T-helper 17 cell (primary cell): ENCODE measurements at regions not wholly inside any gene's neighbourhood (a gene's known extent, or its start where the extent isn't known, plus 50 kb on each side); places are given as distances from the start of the nearest gene placed in this dataset.
A peak's percentile ranks its signal among the peaks of the same experiment; 100 is the strongest.

ENCODE experiments used
- ATAC-seq: fragments of 150-1000 bp; cut with Tn5 transposase; 2 replicates; pipeline ENCODE4 v1.10.0; 2021; ENCODE audit warnings: mild to moderate bottlenecking, moderate library complexity
- DNase-seq, 3 donors: peaks; one replicate each; pipeline versions ENCODE4 v3.0.0 to v3.0.0-alpha.2; 2020 to 2021
- H3K9me3 ChIP-seq: one replicate; pipeline ENCODE4 v1.7.0; 2013; ENCODE audit warnings: low read length, mild to moderate bottlenecking; ENCODE audit not compliant: control insufficient read depth, poor library complexity, severe bottlenecking
- H3K27ac Mint-ChIP-seq: one replicate; pipeline ENCODE4 v1.8.0; 2022; ENCODE audit warnings: mild to moderate bottlenecking, moderate library complexity, mixed read lengths
- H3K27me3 Mint-ChIP-seq: one replicate; pipeline ENCODE4 v1.8.0; 2022; ENCODE audit warnings: mixed read lengths
- H3K36me3 Mint-ChIP-seq: one replicate; pipeline ENCODE4 v1.8.0; 2022; ENCODE audit warnings: low read depth, mixed read lengths
- H3K4me1 Mint-ChIP-seq: one replicate; pipeline ENCODE4 v1.8.0; 2022; ENCODE audit warnings: mild to moderate bottlenecking, mixed read lengths
- H3K4me3 Mint-ChIP-seq: one replicate; pipeline ENCODE4 v1.8.0; 2022; ENCODE audit warnings: mild to moderate bottlenecking, moderate library complexity, mixed read lengths

DNA sequence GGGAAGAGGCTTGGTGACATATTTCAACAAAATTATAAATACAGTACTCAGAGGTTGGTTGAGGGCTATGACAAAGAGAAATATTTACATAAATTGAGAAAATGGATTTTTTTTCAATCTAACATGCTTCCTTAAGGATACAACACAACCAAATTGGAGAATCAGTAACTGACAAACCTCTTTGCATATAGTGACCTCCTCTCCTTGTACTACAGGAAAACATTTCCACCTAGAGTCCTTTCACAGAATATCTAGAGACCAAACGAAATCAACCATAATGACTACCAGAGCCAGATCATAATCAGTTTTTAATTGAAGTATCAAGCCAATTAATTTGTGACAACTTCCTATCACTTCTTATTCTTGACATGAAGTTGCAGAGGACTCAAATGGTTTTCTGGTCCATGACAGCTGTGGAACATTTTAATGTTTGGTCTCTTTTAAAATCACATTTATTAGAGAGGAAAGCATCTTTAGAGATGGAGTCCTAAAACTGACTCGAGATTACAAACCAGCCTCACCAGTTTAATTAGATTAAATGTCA is 1636.5 kb upstream of the C9orf72 start:
- Mint-ChIP-seq H3K4me3 (no peak overlapping the region), H3K27ac (no peak overlapping the region), H3K36me3 (peaks cover 3% of the 10 kb centered on the region), H3K4me1 (peaks cover 9% of the 10 kb centered on the region), H3K27me3 (peaks cover 35% of the 10 kb centered on the region)
- no peaks in the 10 kb centered on the region for H3K9me3 ChIP-seq
- ATAC-seq (no peak), DNase-seq (no peak)

DNA sequence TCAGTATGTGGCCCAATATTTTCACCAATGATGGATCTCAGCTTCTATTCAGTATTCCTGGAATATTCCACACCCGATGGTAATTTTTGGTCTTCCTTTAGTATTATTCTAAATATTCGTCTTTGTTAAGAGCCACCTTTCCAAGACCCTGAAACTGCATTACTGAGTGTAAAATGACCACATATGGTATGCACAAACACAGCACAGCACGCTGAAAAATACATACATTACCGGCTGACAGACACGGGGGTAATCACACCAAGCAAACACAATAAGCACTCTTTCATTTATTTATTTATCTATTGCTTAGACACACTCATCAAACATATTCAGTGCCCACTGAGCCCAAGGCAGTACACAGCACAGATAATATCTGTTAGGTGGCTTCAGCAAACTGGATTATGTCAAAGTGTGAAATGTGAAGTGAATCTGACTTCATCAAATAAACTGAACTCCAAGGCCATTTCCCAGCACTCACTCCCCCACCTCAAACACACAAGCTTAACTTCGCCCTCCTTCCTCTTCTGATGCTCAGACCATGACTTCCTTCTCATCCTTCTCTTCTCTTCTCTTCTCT is 1637.8 kb upstream of the C9orf72 start:
- no peak for DNase-seq
- peaks cover 9% of the 10 kb centered on the region for H3K4me1 Mint-ChIP-seq

DNA sequence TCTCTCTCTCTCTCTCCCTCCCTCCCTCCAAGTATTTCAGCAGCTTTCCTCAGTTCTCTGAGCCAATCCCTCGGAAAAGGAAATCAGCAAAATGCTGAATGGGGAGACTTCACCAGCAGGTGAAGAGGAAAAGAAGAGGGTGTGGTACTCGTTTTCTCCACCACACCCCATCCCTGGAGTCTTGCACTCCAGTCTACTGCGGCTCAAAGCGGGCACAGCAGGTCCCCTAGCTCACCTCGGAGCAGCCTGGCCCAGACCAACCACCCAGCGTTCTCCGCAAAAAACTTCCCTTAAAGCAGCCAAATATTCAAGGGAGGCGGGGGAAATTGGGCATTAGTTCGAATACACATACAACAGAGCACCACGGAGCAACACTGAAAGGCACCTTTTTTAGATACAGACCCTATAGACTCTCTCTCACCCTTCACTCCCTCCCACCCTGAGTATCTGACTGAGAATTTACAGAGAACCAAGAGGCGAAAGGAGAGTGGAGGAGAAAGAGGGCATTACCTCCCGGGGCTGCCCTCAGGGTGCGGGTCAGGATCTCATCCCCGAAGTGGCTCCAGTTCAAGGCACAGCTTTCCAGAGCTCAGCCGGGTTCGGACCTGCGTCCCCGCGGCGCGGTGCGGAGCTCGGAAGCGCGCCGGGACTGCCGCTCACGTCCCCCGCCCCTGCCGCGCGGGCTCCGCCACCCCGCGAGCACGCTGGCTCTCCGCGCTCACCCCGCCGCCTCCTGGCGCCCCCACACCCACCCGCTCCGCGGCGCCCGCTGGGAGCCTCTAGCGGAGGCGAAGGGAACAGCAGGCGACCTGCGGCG is 1638.5 kb upstream of the C9orf72 start:
- peak in 1 of 3 donors; percentile 9 for DNase-seq
- peak; percentile 73 for ATAC-seq
- Mint-ChIP-seq H3K36me3 (peaks cover 3% of the 10 kb centered on the region), H3K4me3 (no peak overlapping the region), H3K4me1 (peaks cover 9% of the 10 kb centered on the region), H3K27me3 (peaks cover 55% of the 10 kb centered on the region), H3K27ac (no peak overlapping the region)
- H3K9me3 ChIP-seq = no peaks in the 10 kb centered on the region

More for the DNA sequence above, 1637.8 kb upstream of the C9orf72 start:
- ATAC-seq = no peak
- H3K9me3 ChIP-seq = no peaks in the 10 kb centered on the region
- no peak overlapping the region for H3K4me3 Mint-ChIP-seq
- peaks cover 3% of the 10 kb centered on the region for H3K36me3 Mint-ChIP-seq
- no peak overlapping the region for H3K27ac Mint-ChIP-seq
- peaks cover 48% of the 10 kb centered on the region for H3K27me3 Mint-ChIP-seq

DNA sequence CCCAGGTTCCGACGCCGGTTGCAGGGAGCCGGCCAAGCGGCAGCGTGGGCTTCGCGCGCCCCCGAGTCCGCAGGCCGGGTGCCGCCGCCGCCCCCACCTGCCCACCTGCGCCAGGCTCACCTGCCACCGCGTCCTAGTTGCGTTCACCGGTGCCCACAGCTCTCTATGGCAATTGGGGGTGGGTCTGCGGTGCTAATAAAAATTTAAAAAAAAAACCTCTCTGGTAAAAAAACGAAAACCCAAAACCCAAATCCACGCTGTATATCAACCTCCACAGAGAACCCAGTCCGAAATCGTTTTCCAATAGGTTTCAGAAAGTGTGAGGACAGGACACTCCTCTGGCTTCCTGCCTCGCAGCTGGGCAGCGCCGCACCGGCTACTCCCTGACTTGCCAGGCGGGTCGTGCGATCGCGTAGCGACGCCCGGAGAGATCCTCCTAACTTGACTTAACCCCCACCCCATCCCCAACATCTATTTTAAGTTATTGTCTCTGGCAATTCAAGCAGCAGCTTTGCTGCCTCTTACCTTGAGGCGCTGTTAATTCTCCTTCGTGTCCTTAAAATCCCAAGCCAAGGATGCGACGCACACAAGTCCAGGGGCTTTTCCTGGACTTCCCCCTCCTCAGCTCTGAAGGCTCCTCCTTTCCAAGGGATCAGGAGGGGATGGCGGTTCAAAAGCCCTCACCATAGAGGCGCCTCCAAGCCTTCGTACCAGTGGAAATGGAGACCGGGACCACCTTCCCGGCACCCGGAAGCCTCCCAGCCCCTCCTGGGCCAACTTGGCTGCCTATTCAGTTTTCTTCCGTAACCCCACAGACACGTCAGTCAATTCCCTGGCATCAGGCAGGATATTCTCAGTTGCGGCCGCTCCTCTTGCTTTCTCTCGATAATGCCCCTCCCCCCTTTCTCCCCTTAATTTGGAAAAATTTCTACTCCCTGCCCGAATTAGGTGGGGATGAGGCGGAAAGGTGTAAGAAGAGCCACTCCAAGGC is 1639.4 kb upstream of the C9orf72 start:
- ATAC-seq = no peak
- H3K9me3 ChIP-seq = no peaks in the 10 kb centered on the region
- Mint-ChIP-seq H3K4me3 (peak overlapping the region; percentile 79), H3K4me1 (peaks cover 9% of the 10 kb centered on the region), H3K27me3 (peaks cover 59% of the 10 kb centered on the region), H3K36me3 (peaks cover 3% of the 10 kb centered on the region), H3K27ac (no peak overlapping the region)
- no peak for DNase-seq

DNA sequence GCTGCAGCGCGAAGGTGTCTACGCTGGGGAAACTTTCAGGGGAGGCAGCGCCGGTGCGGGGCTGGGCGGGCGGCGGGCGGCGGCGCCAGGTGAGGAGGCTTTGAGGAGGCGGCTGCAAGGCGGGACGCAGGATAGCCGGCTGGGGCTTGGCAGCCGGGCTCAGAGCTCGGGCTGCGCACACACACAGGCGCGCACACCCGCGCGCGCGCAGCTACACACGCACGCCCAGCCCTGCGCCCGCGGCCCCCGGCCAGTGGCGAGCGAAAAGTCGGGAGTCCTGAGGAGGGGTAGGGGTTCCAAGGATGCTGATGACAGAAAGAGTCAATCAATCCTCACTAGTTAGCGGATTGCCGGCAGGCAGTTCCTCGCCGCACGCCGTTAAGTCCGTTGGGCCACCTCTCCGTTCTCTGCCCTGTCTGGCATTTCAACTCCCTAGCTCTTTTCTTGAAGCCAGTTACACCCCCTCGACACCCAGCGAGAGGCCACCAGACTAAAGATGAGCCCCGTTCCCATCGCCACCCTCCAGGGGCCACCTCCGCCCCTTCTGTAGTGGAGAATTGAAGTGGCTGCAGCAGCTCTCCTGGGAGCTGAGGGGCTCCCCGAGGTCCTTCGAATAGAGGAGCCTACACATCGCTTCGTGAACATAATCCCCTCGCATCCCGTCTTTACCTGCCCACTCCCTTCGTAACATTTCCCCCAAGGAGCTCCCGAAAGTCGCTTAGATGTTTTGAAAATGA is 1640.3 kb upstream of the C9orf72 start, which contains the start of gene LINGO2:
Gene LINGO2 (minus strand): TSS at position 185 of the 737 bp plus-strand sequence.
- ATAC-seq (no peak), DNase-seq (no peak)
- H3K27me3 Mint-ChIP-seq = peaks cover 59% of the 10 kb centered on the region
- peak within 1 kb of the TSS; percentile 79 for H3K4me3 Mint-ChIP-seq
- no peaks in the 10 kb centered on the region for H3K9me3 ChIP-seq
- H3K4me1 Mint-ChIP-seq = peaks cover 9% of the 10 kb centered on the region
- no peak within 1 kb of the TSS for H3K27ac Mint-ChIP-seq
- peaks cover 3% of the 10 kb centered on the region for H3K36me3 Mint-ChIP-seq

DNA sequence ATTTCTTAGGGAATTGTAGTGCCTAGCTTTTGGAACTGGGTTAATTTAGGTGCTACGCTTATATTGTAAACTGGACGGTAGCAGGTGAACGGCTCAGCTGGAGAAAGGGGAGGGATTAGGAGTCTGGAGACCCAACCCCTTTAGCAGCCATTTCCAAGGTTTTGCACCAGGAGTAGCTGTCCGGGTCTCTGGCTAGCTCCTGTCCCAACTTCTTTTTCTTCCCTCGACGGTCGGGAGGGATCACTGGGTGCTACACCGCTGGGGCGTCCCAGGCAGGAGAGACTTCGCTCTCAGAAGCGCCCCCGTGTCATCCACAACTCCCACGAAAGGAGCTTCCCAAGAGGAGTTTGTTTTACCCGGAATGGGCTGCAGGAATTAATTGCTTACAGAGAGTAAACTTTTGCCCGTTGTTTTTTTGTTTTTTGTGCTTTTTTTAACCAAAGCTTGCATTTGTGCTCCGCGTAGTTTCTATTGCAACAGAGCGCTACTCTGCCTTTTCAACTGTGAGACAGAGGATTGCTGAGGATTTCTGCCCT is 1640.9 kb upstream of the C9orf72 start:
- peak overlapping the region; percentile 26 for H3K4me3 Mint-ChIP-seq
- peaks cover 9% of the 10 kb centered on the region for H3K4me1 Mint-ChIP-seq
- ATAC-seq (no peak), DNase-seq (no peak)
- peaks cover 3% of the 10 kb centered on the region for H3K36me3 Mint-ChIP-seq
- H3K9me3 ChIP-seq = no peaks in the 10 kb centered on the region
- no peak overlapping the region for H3K27ac Mint-ChIP-seq
- peaks cover 59% of the 10 kb centered on the region for H3K27me3 Mint-ChIP-seq

DNA sequence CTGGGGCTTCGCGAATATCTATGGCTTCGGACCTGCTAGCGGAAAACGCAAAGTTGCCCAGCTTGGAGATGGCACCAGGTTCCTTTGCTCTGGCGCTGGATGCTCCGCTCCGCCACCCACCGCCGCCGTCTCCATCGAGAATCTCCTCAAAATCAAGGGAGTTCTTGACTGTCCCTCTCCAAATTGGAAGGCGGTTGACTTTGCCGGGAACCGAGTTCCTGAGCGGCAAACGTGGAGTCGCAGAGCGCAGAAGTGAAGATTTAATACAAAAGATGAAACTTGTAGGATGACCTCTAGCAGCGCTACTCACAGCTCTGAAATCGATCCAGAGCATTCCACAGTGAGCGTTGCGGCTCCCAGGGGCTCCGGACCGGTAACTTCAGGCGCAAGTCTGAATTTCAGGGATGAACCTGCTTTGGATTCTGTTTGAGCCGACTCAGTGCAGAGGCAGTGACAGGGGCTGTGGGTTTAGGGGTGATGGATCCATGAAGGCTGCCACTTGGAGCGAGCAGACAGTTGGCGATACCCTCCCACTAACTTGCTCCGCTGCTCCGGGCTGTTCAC is 1641.5 kb upstream of the C9orf72 start:
- H3K36me3 Mint-ChIP-seq = peaks cover 3% of the 10 kb centered on the region
- H3K4me1 Mint-ChIP-seq = peaks cover 9% of the 10 kb centered on the region
- no peaks in the 10 kb centered on the region for H3K9me3 ChIP-seq
- H3K27me3 Mint-ChIP-seq = peaks cover 59% of the 10 kb centered on the region
- DNase-seq = no peak
- no peak overlapping the region for H3K27ac Mint-ChIP-seq
- peak overlapping the region; percentile 5 for H3K4me3 Mint-ChIP-seq
- ATAC-seq = no peak

DNA sequence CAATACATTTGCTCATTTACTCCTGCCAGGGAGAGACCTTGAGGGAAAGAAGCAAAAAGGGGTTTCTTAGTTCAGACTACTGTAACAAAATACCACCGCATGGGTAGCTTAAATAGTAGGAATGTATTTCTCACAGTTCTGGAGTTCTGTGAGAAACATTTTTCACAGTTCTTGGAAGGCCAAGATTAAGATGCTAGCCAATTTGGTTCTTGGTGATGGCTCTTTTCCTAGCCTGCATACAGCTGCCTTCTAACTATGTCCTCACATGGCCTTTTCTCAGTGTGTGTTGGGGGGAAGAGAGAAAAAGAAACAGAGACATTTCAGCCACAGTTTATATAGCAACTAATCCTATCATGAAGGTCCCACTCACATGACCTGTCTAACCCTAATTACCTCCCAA is 1644.7 kb upstream of the C9orf72 start:
- Mint-ChIP-seq H3K27me3 (peaks cover 40% of the 10 kb centered on the region), H3K36me3 (no peaks in the 10 kb centered on the region), H3K27ac (no peak overlapping the region), H3K4me1 (peaks cover 3% of the 10 kb centered on the region), H3K4me3 (no peak overlapping the region)
- no peak for ATAC-seq
- DNase-seq = no peak
- H3K9me3 ChIP-seq = no peaks in the 10 kb centered on the region

DNA sequence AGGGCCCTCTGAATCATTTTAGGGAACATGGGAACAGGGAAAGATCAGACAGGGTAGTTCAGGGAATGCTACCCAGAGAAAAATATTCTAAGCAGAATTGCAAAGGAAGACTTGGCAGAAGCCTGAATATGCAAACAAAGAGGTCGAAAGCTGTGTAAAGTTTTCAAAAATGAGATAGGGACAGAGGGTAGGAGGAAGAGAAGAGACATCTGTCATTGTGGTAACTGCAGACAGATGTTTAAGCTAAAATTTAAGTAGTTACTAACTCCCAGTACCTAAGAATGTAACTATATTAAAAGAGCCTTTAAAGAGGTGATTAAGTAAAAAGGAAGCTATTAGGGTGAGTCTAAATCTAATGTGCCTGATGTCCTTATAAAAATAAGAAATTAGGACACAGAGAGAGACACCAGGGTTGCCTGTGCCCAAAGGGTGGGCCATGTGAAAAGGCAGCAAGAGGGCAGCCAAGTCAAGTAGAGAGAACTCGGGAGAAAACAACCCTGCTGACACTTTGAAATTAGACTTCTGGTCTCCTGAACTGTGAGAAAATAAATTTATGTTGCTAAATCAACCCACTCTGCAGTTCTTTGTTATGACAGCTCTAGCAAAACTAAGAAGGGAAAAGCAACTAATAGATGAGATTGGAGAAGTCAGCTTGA is 1647.4 kb upstream of the C9orf72 start:
- H3K4me3 Mint-ChIP-seq = no peak overlapping the region
- no peaks in the 10 kb centered on the region for H3K4me1 Mint-ChIP-seq
- no peak overlapping the region for H3K27ac Mint-ChIP-seq
- no peak for ATAC-seq
- no peak for DNase-seq
- no peaks in the 10 kb centered on the region for H3K9me3 ChIP-seq
- H3K36me3 Mint-ChIP-seq = no peaks in the 10 kb centered on the region
- peaks cover 15% of the 10 kb centered on the region for H3K27me3 Mint-ChIP-seq

DNA sequence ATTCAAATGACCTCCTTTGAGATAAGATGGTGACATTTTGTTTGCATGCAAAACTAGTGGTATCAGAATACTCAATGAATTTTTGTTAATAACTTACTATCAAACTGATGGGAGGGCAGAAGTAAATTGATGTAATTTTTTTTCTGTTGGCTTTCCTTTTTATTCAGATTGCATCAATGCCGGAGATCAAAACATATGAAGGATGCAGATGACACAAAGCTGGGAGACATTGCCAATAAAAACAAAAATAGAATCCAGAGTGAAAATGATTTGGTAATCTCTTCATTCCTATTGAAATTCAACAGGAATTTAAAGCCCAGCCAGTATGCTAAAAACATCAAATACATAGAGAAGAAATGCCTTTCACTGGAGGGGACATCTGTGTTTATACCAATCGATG is 1655.3 kb upstream of the C9orf72 start:
- Mint-ChIP-seq H3K27ac (no peak overlapping the region), H3K36me3 (no peaks in the 10 kb centered on the region), H3K4me1 (no peaks in the 10 kb centered on the region), H3K27me3 (no peaks in the 10 kb centered on the region), H3K4me3 (no peak overlapping the region)
- H3K9me3 ChIP-seq = no peaks in the 10 kb centered on the region
- no peak for ATAC-seq
- no peak for DNase-seq

DNA sequence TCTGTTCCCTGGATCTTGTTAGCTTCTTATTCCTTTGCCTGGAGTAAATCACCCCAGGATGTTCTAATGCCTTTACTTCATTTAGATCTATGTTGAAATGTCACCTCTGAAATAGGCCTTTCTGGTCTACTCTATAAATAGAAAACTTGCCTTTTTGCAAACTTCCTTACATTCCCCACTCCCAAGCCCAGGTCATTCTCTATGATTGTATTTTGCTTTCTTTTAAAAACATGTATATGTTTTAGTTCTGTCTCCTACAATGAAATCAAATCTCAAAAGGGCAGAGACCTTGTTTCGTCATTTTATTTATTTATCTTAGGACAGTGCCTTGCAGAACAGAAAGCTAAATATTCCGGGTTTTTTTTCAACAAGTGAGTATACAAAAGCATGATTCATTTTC is 1657.7 kb upstream of the C9orf72 start:
- H3K27ac Mint-ChIP-seq = no peak overlapping the region
- no peaks in the 10 kb centered on the region for H3K4me1 Mint-ChIP-seq
- H3K9me3 ChIP-seq = no peaks in the 10 kb centered on the region
- H3K27me3 Mint-ChIP-seq = no peaks in the 10 kb centered on the region
- DNase-seq (no peak), ATAC-seq (no peak)
- H3K36me3 Mint-ChIP-seq = no peaks in the 10 kb centered on the region
- H3K4me3 Mint-ChIP-seq = no peak overlapping the region
